ENCODE measurements at regions not wholly inside any gene's neighbourhood (a gene's known extent, or its start where the extent isn't known, plus 50 kb on each side); places are given as distances from the start of the nearest gene placed in this dataset.

- CTCF ChIA-PET: no interaction called here
- intact Hi-C loops (cut with micrococcal nuclease; ENCODE audit: unreplicated experiment): no loop called here
- H3K27ac ChIP-seq (ENCODE audit: low read length): no peak overlapping the region
These were observed 53.4 kb upstream of the KLF7 start for GRCh38 chr2:207219081-207219630.

GRCh38 chr2:207219676-207220501 lies 54.1 kb upstream of the KLF7 start:
- H3K9me3 ChIP-seq (ENCODE audit: control insufficient read depth, insufficient read depth, low read depth, low read length): no peaks in the 10 kb centered on the region
- no peak overlapping the region for H3K4me3 ChIP-seq (ENCODE audit: low read depth in 2 of 2, low read length in 2 of 2)
- ATAC-seq (no peak), DNase-seq (ENCODE audit: low read depth, low spot score) (no peak)
- no TSS peak for BruUV-seq (replicated peaks)
- no peaks in the 10 kb centered on the region; the same call in 1 of the 2 replicates for H3K27me3 ChIP-seq (ENCODE audit: control insufficient read depth, insufficient read depth, low read length)
- in situ Hi-C loops (cut with HindIII; ENCODE audit: low pct_unique_long_range_greater_than_20kb, low sequenced_read_pairs) (no loop called here), intact Hi-C loops (cut with micrococcal nuclease; ENCODE audit: unreplicated experiment) (no loop called here)
- ChIA-PET POLR2A (no interaction called here), CTCF (no interaction called here)
- no peaks in the 10 kb centered on the region for H3K36me3 ChIP-seq (ENCODE audit: control insufficient read depth, insufficient read depth, low read length)
- no peaks in the 10 kb centered on the region for H3K4me1 ChIP-seq (ENCODE audit: control insufficient read depth, insufficient read depth, low read length)
- no peak overlapping the region for H3K27ac ChIP-seq (ENCODE audit: low read length)
- TF ChIP-seq TCF7L2 (IDR thresholded peaks at IDR 0.05; ENCODE audit: low read depth, low read length) (no peak), CTCF (IDR thresholded peaks at IDR 0.05) (no peak), SIN3A (IDR thresholded peaks at IDR 0.05; ENCODE audit: borderline replicate concordance, insufficient read depth, low read depth, low read length) (no peak), POLR2AphosphoS5 (IDR thresholded peaks at IDR 0.05; ENCODE audit: low read depth, low read length) (no peak)

More at GRCh38 chr2:207219081-207219630, 53.4 kb upstream of the KLF7 start:
- TF ChIP-seq POLR2AphosphoS5 (IDR thresholded peaks at IDR 0.05; ENCODE audit: low read depth, low read length) (no peak), TCF7L2 (IDR thresholded peaks at IDR 0.05; ENCODE audit: low read depth, low read length) (no peak), CTCF (IDR thresholded peaks at IDR 0.05) (no peak), REST (IDR thresholded peaks at IDR 0.05; ENCODE audit: insufficient read depth in 1 of 2, low read depth in 2 of 2, low read length in 1 of 2) (no peak), SIN3A (IDR thresholded peaks at IDR 0.05; ENCODE audit: borderline replicate concordance, insufficient read depth, low read depth, low read length) (no peak)
- Histone ChIP-seq H3K4me1 (ENCODE audit: control insufficient read depth, insufficient read depth, low read length) (no peaks in the 10 kb centered on the region), H3K9me3 (ENCODE audit: control insufficient read depth, insufficient read depth, low read depth, low read length) (no peaks in the 10 kb centered on the region), H3K36me3 (ENCODE audit: control insufficient read depth, insufficient read depth, low read length) (no peaks in the 10 kb centered on the region), H3K27me3 (ENCODE audit: control insufficient read depth, insufficient read depth, low read length) (no peaks in the 10 kb centered on the region; the same call in 1 of the 2 replicates), H3K4me3 (ENCODE audit: low read depth in 2 of 2, low read length in 2 of 2) (no peak overlapping the region)
- in situ Hi-C loops (cut with HindIII; ENCODE audit: low pct_unique_long_range_greater_than_20kb, low sequenced_read_pairs): no loop called here
- DNase-seq (ENCODE audit: low read depth, low spot score): no peak
- ATAC-seq: no peak
- POLR2A ChIA-PET: interaction anchor here (0.6 kb wide), 2 partner anchors 29 to 53 kb away, joined by 3 to 4 read pairs; no protein-coding TSS in a partner anchor
- BruUV-seq (replicated peaks): no TSS peak

Measured in Panc1 (cell line).